ENCODE measurements at regions not wholly inside any gene's neighbourhood (a gene's known extent, or its start where the extent isn't known, plus 50 kb on each side); places are given as distances from the start of the nearest gene placed in this dataset.

GRCh38 chrX:67780694-67781109 lies 236.9 kb downstream of the AR start:
- H3K4me3 ChIP-seq (ENCODE audit: control insufficient read depth, low read depth, low read length): no peak overlapping the region
- no peak for TF ChIP-seq CTCF (IDR thresholded peaks at IDR 0.05; ENCODE audit: control insufficient read depth, insufficient read depth, low read depth, low read length, missing control alignments)
- peak; percentile 92 for DNase-seq (ENCODE audit: low read depth)

- TF ChIP-seq CTCF (IDR thresholded peaks at IDR 0.05; ENCODE audit: control insufficient read depth, insufficient read depth, low read depth, low read length, missing control alignments): peak; percentile 52
- no peak overlapping the region for H3K4me3 ChIP-seq (ENCODE audit: control insufficient read depth, low read depth, low read length)
- no peak for DNase-seq (ENCODE audit: low read depth)
Measured at GRCh38 chrX:67781132-67781531, 237.3 kb downstream of the AR start.

- no peak for DNase-seq (ENCODE audit: low read depth)
- H3K4me3 ChIP-seq (ENCODE audit: control insufficient read depth, low read depth, low read length): no peak overlapping the region
Measured at GRCh38 chrX:67784712-67785111, 240.9 kb downstream of the AR start.

GRCh38 chrX:67787196-67787595 lies 243.4 kb downstream of the AR start:
- DNase-seq (ENCODE audit: low read depth): peak; percentile 5
- TF ChIP-seq CTCF (IDR thresholded peaks at IDR 0.05; ENCODE audit: control insufficient read depth, insufficient read depth, low read depth, low read length, missing control alignments): no peak
- no peak overlapping the region for H3K4me3 ChIP-seq (ENCODE audit: control insufficient read depth, low read depth, low read length)

More at GRCh38 chrX:67784712-67785111, 240.9 kb downstream of the AR start:
- TF ChIP-seq CTCF (IDR thresholded peaks at IDR 0.05; ENCODE audit: control insufficient read depth, insufficient read depth, low read depth, low read length, missing control alignments): no peak

GRCh38 chrX:67789536-67789935 lies 245.7 kb downstream of the AR start:
- no peak for TF ChIP-seq CTCF (IDR thresholded peaks at IDR 0.05; ENCODE audit: control insufficient read depth, insufficient read depth, low read depth, low read length, missing control alignments)
- no peak for DNase-seq (ENCODE audit: low read depth)

More at GRCh38 chrX:67789536-67789935, 245.7 kb downstream of the AR start:
- H3K4me3 ChIP-seq (ENCODE audit: control insufficient read depth, low read depth, low read length): no peak overlapping the region

Measured in AG09309 (cell line).